ENCODE measurements at regions not wholly inside any gene's neighbourhood (a gene's known extent, or its start where the extent isn't known, plus 50 kb on each side); places are given as distances from the start of the nearest gene placed in this dataset.
"Not testable (repeated sequence)": the region's sequence is repeated elsewhere in the genome, so short reads cannot be mapped to it uniquely, and the experiment has no call there.

DNA sequence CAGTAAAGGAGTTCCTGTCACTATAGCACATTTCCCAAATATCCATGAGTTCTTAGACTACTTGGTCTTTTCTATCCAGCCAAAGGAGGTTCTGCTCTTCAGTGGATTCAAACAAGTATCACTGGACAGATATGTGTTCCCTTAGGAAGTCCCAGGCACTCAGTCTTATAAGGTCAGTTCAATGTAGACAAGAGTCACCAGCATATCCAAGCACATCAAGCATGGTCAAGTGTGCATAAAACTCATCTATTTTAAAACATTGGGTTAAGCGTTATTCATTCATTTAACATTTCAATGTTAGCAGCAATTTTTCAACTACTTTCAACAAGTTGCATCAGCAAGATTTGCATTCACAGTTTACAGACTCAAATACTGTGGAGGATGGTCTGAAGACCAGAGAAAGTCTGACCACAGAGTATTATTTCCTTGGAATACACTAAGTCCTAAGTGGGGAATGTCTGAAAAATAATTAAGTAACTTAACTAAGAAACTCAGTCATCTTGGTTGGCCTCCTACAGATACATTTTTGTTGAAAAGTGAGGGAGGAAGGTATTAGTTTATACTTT lies 630.5 kb upstream of the IGFBP7 start:
- Histone ChIP-seq H3K4me3 (ENCODE audit: low read depth, low read length, poor library complexity, severe bottlenecking) (no peak overlapping the region), H3K9me3 (ENCODE audit: low read length) (no peaks in the 10 kb centered on the region), H3K4me2 (ENCODE audit: low read length) (no peak overlapping the region), H3K27ac (ENCODE audit: low read depth, low read length, poor library complexity, severe bottlenecking) (no peak overlapping the region), H3K9me2 (ENCODE audit: low read depth, low read length) (no peaks in the 10 kb centered on the region), H3K36me3 (ENCODE audit: insufficient read depth, low read length) (no peaks in the 10 kb centered on the region), H3F3A (ENCODE audit: insufficient read depth, low read length) (no peaks in the 10 kb centered on the region), H3K4me1 (ENCODE audit: insufficient read depth, low read length, severe bottlenecking) (no peaks in the 10 kb centered on the region), H3K79me2 (ENCODE audit: insufficient read depth, low read length) (no peaks in the 10 kb centered on the region), H3K27me3 (ENCODE audit: insufficient read depth, low read length) (no peaks in the 10 kb centered on the region), H4K20me1 (ENCODE audit: insufficient read depth, low read length) (no peaks in the 10 kb centered on the region), H3K9ac (ENCODE audit: low read length) (no peak overlapping the region), H2AFZ (ENCODE audit: low read length) (no peak overlapping the region)
- TF ChIP-seq, protein P1, sequence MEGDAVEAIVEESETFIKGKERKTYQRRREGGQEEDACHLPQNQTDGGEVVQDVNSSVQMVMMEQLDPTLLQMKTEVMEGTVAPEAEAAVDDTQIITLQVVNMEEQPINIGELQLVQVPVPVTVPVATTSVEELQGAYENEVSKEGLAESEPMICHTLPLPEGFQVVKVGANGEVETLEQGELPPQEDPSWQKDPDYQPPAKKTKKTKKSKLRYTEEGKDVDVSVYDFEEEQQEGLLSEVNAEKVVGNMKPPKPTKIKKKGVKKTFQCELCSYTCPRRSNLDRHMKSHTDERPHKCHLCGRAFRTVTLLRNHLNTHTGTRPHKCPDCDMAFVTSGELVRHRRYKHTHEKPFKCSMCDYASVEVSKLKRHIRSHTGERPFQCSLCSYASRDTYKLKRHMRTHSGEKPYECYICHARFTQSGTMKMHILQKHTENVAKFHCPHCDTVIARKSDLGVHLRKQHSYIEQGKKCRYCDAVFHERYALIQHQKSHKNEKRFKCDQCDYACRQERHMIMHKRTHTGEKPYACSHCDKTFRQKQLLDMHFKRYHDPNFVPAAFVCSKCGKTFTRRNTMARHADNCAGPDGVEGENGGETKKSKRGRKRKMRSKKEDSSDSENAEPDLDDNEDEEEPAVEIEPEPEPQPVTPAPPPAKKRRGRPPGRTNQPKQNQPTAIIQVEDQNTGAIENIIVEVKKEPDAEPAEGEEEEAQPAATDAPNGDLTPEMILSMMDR (IDR thresholded peaks at IDR 0.05; ENCODE audit: low read length) = no peak
- no peak for TF ChIP-seq EZH2 (IDR thresholded peaks at IDR 0.05; ENCODE audit: borderline replicate concordance, low read length)

DNA sequence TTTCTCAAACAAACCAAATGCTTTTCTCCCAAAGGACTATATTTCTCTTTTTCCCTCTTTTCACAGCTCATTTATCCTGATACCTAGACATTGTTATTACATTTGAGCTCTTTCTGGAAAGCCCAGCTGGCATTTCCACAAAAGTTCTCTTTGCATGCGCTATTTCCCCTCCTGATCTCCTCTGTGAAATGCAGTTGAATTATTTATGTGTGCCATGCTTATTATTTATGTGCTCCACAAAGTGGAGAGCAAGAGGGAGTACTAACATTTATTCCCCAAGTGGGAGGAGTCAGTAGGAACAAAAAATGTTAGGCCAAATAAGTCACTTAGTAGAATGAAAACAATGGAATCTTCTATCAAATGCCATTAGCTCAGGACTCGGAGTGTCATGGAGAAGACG lies 626.6 kb upstream of the IGFBP7 start:
- no peak for TF ChIP-seq EZH2 (IDR thresholded peaks at IDR 0.05; ENCODE audit: borderline replicate concordance, low read length)
- TF ChIP-seq, protein P1 (IDR thresholded peaks at IDR 0.05; ENCODE audit: low read length) = no peak

DNA sequence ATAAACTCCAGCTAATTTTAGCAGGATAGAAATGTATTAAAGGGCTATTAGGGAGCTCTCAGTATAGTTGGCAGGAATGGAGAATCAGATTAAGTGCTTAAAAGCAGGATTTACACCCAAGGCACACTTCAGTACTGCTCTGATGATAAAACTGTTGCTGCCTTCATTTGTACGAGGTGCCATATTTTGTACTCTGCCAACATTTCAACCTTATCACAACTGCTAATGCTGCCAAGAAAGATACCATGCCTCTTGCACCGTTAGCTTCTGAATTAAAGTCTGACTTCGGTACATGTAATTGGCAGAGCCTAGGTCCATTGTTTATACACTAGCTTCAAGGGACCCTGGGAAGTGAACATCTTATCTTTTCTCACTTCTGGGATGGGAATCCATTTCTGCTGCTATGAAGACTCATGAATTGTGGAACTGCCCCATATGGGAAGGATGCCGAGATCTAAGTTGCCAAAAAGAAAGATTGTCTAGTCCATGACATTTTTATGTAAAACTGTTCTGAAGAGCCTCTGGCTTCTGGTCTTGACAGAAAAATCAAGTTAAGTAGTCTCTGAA lies 624.0 kb upstream of the IGFBP7 start:
- Histone ChIP-seq H3K4me1 (ENCODE audit: insufficient read depth, low read length, severe bottlenecking) (no peaks in the 10 kb centered on the region), H3K79me2 (ENCODE audit: insufficient read depth, low read length) (no peaks in the 10 kb centered on the region), H2AFZ (ENCODE audit: low read length) (no peak overlapping the region), H3K36me3 (ENCODE audit: insufficient read depth, low read length) (no peaks in the 10 kb centered on the region), H3K9me3 (ENCODE audit: low read length) (no peaks in the 10 kb centered on the region), H3K27ac (ENCODE audit: low read depth, low read length, poor library complexity, severe bottlenecking) (no peak overlapping the region), H3K4me3 (ENCODE audit: low read depth, low read length, poor library complexity, severe bottlenecking) (no peak overlapping the region), H3K4me2 (ENCODE audit: low read length) (no peak overlapping the region), H3K9ac (ENCODE audit: low read length) (no peak overlapping the region), H3K27me3 (ENCODE audit: insufficient read depth, low read length) (no peaks in the 10 kb centered on the region), H3K9me2 (ENCODE audit: low read depth, low read length) (no peaks in the 10 kb centered on the region), H4K20me1 (ENCODE audit: insufficient read depth, low read length) (no peaks in the 10 kb centered on the region), H3F3A (ENCODE audit: insufficient read depth, low read length) (no peaks in the 10 kb centered on the region)
- TF ChIP-seq EZH2 (IDR thresholded peaks at IDR 0.05; ENCODE audit: borderline replicate concordance, low read length) = no peak
- TF ChIP-seq, protein P1 (IDR thresholded peaks at IDR 0.05; ENCODE audit: low read length) = no peak

More for the DNA sequence above, 626.6 kb upstream of the IGFBP7 start:
- Histone ChIP-seq H3K4me1 (ENCODE audit: insufficient read depth, low read length, severe bottlenecking) (no peaks in the 10 kb centered on the region), H3K4me3 (ENCODE audit: low read depth, low read length, poor library complexity, severe bottlenecking) (no peak overlapping the region), H3K4me2 (ENCODE audit: low read length) (no peak overlapping the region), H3K27me3 (ENCODE audit: insufficient read depth, low read length) (no peaks in the 10 kb centered on the region), H4K20me1 (ENCODE audit: insufficient read depth, low read length) (no peaks in the 10 kb centered on the region), H3K9me2 (ENCODE audit: low read depth, low read length) (no peaks in the 10 kb centered on the region), H3K79me2 (ENCODE audit: insufficient read depth, low read length) (no peaks in the 10 kb centered on the region), H3K9me3 (ENCODE audit: low read length) (no peaks in the 10 kb centered on the region), H2AFZ (ENCODE audit: low read length) (no peak overlapping the region), H3K9ac (ENCODE audit: low read length) (no peak overlapping the region), H3K36me3 (ENCODE audit: insufficient read depth, low read length) (no peaks in the 10 kb centered on the region), H3F3A (ENCODE audit: insufficient read depth, low read length) (no peaks in the 10 kb centered on the region), H3K27ac (ENCODE audit: low read depth, low read length, poor library complexity, severe bottlenecking) (no peak overlapping the region)

DNA sequence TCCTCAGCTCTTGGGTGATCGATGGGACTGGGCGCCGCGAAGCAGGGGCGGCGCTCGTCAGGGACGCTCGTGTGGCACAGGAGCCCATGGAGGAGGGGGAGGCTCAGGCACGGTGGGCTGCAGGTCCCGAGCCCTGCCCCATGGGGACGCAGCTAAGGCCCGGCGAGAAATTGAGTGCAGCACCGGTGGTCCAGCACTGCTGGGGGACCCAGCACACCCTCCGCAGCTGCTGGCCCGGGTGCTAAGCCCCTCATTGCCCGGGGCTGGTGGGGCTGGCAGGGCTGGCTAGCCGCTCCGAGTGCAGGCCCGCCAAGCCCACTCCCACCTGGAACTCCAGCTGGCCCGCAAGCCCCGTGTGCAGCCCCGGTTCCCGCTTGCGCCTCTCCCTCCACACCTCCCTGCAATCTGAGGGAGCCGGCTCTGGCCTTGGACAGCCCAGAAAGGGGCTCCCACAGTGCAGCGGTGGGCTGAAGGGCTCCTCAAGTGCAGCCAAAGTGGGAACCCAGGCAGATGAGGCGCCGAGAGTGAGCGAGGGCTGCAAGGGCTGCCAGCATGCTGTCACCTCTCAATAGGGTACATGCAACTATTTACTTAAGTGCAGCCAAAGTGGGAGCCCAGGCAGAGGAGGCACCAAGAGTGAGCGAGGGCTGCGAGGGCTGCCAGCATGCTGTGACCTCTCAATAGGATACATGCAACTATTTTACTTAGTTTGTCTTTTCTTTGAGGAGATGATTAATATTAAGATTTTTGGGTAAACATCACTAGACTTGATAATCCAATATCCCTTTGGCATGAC lies 619.8 kb upstream of the IGFBP7 start:
- H2AFZ ChIP-seq (ENCODE audit: low read length); H3K9me3 ChIP-seq (ENCODE audit: low read length); H3K36me3 ChIP-seq (ENCODE audit: insufficient read depth, low read length); H3K4me3 ChIP-seq (ENCODE audit: low read depth, low read length, poor library complexity, severe bottlenecking); H3K27ac ChIP-seq (ENCODE audit: low read depth, low read length, poor library complexity, severe bottlenecking); H3K9ac ChIP-seq (ENCODE audit: low read length); H3K27me3 ChIP-seq (ENCODE audit: insufficient read depth, low read length); H3K4me1 ChIP-seq (ENCODE audit: insufficient read depth, low read length, severe bottlenecking); H4K20me1 ChIP-seq (ENCODE audit: insufficient read depth, low read length); H3K79me2 ChIP-seq (ENCODE audit: insufficient read depth, low read length); H3K4me2 ChIP-seq (ENCODE audit: low read length); H3F3A ChIP-seq (ENCODE audit: insufficient read depth, low read length); H3K9me2 ChIP-seq (ENCODE audit: low read depth, low read length): not testable (repeated sequence)

All from OCI-LY1 (cell line).